OCI-LY1 (cell line): ENCODE measurements at regions not wholly inside any gene's neighbourhood (a gene's known extent, or its start where the extent isn't known, plus 50 kb on each side); places are given as distances from the start of the nearest gene placed in this dataset.

ENCODE experiments used
- EZH2 ChIP-seq: fragments of 200-600 bp; sonication (generic), shearing (Covaris generic); IDR thresholded peaks from 2 replicates; pipeline ENCODE4 v1.8.0; 2017; ENCODE audit warnings: borderline replicate concordance, mixed run types, mild to moderate bottlenecking, antibody characterized with exemption, low read length, moderate library complexity, mixed read lengths
- TF ChIP-seq, protein P1 (sequence below): fragments of 200-600 bp; sonication (generic), shearing (Covaris generic); IDR thresholded peaks from 2 replicates; pipeline ENCODE4 v1.5.1; 2017; ENCODE audit warnings: mild to moderate bottlenecking, antibody characterized with exemption, low read length, moderate library complexity, mixed read lengths

- TF ChIP-seq, protein P1, sequence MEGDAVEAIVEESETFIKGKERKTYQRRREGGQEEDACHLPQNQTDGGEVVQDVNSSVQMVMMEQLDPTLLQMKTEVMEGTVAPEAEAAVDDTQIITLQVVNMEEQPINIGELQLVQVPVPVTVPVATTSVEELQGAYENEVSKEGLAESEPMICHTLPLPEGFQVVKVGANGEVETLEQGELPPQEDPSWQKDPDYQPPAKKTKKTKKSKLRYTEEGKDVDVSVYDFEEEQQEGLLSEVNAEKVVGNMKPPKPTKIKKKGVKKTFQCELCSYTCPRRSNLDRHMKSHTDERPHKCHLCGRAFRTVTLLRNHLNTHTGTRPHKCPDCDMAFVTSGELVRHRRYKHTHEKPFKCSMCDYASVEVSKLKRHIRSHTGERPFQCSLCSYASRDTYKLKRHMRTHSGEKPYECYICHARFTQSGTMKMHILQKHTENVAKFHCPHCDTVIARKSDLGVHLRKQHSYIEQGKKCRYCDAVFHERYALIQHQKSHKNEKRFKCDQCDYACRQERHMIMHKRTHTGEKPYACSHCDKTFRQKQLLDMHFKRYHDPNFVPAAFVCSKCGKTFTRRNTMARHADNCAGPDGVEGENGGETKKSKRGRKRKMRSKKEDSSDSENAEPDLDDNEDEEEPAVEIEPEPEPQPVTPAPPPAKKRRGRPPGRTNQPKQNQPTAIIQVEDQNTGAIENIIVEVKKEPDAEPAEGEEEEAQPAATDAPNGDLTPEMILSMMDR: no peak
- TF ChIP-seq EZH2: no peak
Observed at GRCh38 chr15:70209499-70209898, 111.8 kb upstream of the TLE3 start.
